ENCODE measurements at regions not wholly inside any gene's neighbourhood (a gene's known extent, or its start where the extent isn't known, plus 50 kb on each side); places are given as distances from the start of the nearest gene placed in this dataset.

DNA sequence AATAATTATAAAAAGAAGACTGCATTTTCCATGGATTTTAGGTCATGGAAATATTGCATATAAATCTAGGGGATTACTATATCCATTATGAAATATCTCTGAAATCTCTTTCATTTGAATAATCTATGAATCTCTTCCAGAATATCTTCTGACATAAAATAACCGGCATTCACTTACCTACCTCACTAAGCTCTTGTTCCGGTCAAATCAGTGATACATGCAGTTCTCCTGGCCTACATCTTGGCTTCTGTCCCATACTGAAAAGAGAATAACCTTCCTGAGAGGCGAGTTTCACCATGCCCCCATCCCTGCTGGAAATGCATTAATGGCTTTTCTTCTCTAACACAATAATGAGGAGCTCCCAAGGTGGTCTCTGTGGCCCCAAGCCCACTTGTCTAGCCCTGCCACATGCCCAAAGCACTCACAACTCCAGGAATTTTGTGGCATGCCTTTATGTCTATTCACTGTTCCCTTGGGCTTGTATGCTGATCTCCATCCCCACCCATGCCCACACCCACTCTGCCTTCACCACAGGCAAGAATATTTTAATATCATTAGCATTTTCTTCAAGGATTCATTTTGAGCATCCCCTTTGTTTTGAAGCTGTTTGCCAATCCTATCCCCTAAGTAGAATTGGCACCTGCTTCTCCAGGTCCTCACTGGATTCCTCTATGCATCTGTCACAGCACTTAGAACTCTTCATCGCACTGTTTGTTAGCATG, 401.6 kb downstream of the COG6 start:
- TF ChIP-seq, protein P1, sequence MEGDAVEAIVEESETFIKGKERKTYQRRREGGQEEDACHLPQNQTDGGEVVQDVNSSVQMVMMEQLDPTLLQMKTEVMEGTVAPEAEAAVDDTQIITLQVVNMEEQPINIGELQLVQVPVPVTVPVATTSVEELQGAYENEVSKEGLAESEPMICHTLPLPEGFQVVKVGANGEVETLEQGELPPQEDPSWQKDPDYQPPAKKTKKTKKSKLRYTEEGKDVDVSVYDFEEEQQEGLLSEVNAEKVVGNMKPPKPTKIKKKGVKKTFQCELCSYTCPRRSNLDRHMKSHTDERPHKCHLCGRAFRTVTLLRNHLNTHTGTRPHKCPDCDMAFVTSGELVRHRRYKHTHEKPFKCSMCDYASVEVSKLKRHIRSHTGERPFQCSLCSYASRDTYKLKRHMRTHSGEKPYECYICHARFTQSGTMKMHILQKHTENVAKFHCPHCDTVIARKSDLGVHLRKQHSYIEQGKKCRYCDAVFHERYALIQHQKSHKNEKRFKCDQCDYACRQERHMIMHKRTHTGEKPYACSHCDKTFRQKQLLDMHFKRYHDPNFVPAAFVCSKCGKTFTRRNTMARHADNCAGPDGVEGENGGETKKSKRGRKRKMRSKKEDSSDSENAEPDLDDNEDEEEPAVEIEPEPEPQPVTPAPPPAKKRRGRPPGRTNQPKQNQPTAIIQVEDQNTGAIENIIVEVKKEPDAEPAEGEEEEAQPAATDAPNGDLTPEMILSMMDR (optimal IDR thresholded peaks at IDR 0.05 in 1 of 3, IDR thresholded peaks at IDR 0.05 in 1 of 3, conservative IDR thresholded peaks at IDR 0.05 in 1 of 3; ENCODE audit: extremely low read depth in 1 of 3, insufficient read depth in 2 of 3, low read length in 3 of 3): no peak
- no peak for TF ChIP-seq EZH2 (IDR thresholded peaks at IDR 0.05; ENCODE audit: low read length)

All from keratinocyte (primary cell).